ENCODE measurements at regions not wholly inside any gene's neighbourhood (a gene's known extent, or its start where the extent isn't known, plus 50 kb on each side); places are given as distances from the start of the nearest gene placed in this dataset.
A peak's percentile ranks its signal among the peaks of the same experiment; 100 is the strongest.

DNA sequence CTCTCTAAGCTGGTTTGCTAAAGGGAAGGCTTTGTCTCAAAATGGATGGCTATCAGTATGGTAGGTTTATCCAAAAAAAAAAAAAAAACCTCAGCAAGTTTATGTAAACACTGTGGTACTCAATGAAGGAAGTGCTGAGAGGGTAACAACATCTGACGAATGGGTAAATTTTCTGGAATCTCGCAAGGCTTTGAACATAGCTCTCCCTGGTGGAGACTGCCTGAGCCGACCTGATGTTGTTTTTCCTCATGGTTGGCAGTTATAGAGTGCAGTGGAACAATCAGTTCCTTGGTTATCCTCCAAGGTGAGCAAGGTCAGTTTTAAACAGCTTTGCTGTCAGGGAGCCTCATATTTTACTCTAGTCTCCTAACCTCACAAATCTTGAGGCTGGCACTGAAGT is 94.6 kb downstream of the ZPLD1 start:
- DNase-seq: no peak

DNA sequence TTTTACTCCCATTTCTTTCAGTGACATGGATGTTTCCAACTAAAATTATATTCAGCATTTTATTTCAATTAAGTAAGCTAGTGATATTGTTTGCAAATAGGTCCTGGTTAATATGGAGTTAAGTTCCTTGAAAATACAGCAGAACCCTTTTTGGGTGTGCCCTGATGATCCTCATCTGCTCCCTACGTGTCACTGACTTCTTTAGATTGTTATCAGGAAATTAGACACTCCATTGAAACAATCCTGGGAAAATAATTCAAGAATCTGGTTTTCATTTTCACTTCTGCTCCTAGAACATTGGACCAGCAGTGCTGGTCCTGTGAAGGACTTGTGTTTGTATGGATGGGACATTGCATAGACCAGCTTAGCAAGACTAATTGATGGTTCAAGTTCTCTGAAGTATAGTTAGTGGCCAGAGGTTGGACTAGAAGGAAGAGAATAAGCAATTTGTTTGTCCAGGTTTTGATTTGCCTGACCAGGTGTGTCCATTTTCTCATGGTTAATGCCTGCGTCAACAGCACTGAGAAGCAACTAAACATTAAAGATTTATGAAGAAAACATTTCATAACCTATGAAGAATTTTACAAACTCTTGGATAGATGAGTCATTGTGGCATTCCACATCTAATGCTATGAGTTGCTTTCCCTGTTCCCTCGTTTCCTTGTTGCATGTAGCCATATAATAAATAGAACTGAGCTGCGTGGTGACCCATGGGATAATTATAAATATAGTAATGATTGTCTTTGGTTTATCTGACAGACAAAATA is 95.8 kb downstream of the ZPLD1 start:
- no peak for DNase-seq

DNA sequence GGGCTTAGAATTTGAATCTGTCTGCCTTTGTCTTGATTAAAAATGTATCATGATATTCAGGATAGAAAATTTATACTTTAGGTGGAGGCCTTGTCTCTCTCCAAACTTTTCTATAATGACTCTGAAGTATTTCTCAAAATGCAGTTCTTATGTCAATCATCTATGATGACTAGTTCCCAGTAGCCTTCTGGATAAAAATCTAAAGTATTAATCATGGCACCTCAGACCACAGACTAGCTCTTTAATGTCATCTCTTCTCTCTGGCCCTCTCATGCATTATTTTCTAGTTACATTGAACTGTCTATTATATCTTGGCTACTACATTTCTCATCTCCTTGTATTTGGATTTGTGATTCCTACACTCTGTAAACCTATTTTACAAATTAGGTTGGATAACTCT is 96.9 kb downstream of the ZPLD1 start:
- no peak for DNase-seq

DNA sequence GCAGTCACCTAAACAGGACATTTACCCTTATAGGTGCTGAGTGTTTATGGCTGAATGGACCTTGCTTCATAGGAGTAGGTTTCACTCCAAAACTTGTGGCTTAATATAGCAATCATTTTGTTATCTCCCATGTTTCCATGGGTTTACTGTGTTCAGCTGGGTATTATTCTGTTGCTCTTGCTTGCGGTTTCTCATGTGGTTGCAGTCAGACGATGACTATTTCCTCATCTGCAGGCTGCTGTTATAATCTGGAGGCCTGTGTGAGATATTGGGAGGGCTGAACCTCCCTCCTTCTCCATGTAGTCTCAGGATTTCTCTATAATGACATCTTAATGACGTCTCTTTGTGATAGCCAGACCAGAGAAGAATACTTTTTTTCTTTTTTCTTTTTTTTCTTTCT is 98.1 kb downstream of the ZPLD1 start:
- no peak for DNase-seq

DNA sequence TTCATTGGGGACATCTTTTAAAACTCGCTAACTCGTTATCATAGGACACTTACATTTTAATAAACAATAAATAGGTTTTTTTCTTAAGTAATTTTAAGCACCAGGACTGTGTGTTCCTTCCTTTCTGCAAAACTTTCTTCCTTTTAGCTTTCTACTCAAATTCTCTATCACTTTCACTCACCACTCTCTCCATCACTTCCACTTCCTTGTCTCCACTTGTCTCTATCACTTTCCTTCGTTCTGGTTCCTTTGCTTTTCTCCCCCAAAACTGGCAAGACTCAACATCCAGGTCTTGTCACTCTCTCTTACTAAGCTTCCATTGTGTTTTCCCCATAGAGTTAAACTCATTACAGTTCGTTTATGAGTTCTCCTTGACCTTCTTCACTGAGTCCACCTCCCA is 99.0 kb downstream of the ZPLD1 start:
- no peak for DNase-seq

DNA sequence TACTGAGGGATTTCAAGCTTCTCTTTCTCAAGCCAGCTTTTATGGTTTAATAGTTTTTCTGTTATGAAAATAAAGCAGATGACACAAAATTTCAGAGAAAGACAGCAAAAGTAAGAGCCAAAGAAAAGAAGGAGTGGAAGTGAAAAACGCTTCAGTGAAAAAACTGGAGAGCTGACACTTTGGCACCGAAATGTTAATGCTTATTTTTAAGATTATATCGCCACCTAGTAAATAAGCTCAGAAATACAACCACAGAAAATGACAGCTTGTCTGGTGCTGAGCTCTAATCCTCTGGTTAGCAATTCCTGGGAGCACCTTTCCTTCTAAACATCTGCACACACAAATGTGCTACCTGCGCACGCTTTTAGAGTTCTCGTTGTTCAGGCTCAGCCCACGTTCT is 101.6 kb downstream of the ZPLD1 start:
- peak; percentile 44 for DNase-seq

DNA sequence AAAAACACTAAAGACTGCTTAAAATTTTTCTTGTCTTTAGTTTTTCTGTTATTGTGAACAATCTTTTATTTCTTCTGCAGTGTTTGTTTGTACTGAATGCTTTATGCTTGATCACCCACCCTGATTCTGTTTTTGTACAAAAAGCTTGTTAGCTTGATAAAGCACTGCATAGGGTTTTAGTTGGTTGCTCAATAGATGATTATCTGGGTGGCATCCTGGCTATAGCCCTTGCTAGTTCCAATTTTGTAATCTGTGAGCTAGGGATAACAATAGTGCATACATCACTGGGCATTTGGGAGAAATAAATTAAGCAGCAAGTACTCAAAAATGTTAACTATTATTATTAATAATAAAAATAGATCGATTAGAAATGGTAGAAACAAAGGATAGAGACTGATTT is 102.3 kb downstream of the ZPLD1 start:
- DNase-seq: no peak

DNA sequence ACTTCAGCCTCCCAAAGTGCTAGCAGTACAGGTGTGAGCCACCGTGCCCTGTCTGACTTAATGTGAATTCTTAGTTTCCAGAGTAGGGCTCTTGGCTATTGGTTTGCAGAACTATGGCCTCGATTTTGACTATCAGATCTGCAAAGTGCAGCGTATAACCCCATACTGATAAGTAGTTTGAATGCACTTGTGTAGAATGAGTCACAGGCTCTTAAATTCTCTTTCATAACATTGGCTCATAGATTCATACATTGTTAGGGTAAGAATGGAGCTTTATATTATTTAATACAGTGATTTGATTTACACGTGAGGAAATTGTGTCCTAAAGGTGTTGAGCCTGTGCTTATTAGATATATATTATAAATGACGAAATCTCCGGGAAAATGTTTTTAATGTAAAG is 109.9 kb downstream of the ZPLD1 start:
- DNase-seq: no peak

DNA sequence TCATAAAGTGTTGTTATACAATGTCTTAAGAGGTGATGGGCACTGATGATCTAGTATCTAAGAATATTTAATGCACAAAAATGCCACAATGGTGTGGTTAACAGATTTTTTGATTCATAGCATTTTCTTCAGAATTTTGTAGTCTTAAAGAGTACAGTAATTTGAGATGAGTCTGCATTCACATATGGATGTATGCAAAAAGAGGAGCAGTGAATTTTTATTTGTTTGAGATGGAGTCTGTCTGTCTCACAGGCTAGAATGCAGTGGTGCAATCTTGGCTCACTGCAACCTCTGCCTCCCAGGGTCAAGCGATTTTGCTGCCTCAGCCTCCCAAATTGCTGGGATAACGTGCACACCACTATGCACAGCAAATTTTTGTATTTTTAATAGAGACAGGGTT is 110.5 kb downstream of the ZPLD1 start:
- DNase-seq: no peak

DNA sequence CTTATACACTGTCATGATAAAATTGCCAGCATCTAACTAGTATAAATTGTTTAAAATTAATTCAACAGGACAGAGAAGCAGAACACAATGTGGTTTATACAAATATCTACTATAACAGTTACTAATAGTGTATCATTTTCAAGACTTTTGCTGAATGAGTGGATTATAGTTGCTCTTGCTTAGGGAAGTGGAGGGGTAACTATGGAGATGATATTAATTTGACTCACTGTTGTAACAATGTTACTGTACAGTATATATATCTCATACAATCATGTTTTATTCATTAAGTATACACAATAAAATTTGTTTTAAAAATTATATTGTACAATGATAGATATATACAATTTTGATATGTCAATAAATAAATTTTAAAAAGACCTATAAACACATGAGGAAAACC is 119.1 kb downstream of the ZPLD1 start:
- DNase-seq: no peak

DNA sequence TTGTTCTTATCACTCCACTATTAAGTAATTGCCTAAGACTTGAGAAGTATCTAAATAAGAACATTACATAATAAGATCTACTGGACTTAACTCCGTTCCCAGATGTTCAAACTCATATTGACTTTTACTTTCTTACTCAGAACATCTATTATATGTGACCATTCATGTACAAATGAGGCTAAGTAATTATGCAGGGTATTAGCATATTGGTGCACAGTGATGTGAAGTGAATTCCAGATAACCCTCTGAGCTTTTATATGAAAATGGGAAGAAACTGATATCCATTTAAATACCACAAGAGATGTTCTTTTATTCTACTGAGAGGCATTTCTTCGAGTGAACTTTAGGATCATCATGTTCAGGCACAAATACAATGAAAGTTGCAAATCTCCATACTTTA is 135.7 kb downstream of the ZPLD1 start:
- DNase-seq: no peak

DNA sequence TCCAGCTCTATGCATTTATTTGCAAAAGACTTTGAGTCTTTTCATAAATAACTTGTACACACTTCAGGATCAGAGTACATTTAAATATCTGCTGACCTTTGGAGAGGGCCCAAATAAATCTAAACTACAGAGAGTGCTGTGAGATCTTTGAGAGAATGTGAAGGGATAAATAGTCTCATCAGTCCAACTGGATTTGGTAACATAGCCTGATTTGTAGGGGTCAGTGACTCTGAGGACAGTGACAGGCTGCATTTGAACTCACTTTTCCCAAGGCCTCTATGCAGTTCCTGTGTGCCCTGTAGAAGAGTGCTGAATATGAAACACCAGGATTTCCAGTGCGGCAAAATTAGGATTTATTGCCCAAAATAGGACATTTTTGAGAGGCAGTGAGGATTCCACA is 136.2 kb downstream of the ZPLD1 start:
- no peak for DNase-seq

DNA sequence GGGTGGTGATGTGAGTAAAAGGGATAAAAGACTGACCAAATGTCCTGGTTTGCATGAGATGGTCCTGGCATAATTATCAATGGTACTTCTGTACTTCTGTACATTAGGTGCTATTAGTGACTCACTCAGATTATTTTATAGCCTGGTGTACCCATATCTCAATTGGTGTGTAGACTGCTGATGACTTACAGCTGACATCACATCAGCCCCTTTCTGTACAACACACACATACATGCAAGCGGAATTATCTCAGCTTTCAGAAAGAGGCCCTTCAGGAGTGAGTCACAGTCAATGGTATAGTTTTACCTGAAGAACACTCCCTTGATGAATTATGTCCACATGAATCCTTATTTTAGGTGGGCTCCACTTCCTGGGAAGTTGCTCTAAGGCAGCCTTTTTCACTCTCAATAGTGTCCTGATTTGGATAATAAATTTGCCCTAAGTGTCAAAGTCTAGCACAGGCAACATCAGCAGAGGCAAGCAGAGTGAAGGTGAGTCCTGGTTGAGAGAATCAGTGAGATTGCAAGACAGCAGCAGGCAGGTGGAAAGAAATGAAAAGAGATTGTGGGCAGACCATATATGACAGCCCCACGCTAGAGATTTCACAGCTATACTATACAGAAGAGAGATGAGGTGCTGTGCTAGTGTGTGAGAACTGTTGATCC is 137.0 kb downstream of the ZPLD1 start:
- no peak for DNase-seq

DNA sequence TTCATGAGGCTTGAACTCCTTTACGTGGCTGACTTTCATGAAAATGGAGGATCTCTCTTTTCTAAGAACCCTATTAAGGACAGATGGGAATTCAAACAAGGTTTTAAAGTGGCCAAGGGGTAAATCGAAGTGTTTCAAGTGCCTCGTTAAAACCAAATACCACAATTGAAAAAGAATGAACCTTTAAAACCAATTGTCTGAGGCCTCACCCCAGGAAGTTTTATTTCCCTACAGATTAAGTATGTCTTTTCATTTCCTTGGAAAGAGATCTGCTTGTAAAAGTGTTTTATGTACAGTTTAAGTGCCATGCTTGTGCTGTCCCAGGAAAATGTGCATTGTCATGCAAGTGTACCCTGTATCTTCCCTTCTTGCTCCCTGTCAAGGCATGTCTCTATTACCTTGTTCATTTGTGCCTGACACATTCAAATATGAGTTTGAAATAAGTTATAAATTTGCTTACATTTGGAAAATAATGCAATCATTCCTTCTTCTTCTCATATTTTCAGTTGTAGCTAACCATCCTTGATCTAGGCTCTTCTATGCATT is 138.7 kb downstream of the ZPLD1 start:
- no peak for DNase-seq

DNA sequence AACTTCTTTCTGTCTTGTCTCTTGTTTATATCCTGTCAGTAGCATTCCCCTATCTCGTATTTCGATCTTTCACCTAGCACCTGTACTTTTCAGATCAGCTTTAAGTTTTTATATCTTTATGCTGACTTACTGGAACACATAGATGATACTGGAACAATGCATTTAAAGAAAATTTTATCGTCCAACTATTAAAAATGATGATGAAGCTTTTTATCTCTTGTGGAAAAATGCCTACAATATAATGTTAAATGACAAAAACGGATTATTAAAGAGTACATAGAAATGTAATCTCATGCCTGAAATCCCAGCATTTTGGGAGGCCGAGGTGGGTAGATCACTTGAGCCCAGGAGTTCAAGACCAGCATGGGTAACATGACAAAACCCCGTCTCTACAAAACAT is 139.5 kb downstream of the ZPLD1 start:
- no peak for DNase-seq

DNA sequence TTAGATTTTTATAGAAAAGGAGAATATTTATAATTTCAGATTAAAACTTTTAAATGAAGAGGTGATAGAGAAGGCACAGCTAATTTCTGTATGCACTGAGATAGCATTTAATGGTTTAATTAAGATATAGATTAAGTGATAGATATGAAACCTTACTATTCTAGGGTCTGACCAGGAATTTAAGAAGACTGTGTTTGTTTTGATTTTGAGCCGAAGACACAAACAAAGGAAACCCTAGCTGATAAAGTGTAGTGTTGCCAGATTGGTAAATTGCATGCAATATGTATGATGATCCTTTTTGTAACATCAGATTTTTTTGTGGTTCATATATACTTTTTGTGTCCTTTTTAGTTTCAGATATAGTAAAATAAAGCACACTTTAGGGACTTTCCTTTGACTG is 141.8 kb downstream of the ZPLD1 start:
- DNase-seq: no peak

DNA sequence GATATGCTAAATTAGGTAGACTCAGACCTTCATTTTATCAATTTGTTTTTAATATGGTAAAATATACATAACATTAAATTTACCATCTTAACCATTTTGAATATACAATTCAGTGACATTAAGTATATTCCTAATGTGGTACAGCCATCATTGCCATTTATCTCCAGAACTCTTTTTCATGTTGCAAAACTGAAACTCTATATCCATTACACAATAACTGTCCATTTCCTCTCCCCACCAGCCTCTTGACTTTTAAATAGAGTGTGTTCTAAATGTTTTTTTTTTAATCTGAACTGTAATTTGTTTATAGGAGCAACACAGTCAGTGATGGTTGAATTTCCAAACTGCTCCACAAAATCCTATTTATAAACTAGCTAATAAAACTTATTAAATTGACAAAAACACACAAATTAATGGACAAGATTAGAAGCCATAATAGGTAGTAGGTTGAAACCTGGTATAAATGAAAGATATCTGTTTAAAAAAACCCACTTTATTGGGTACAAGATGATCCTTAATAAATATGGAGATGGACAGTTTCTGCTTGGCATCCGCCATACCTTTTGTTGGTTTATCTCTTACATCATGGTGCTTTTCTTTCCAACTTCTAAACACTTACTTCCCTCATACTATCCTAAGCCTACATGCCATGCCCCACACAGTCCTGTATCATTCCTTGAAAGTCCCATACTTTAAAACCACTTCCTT is 142.4 kb downstream of the ZPLD1 start:
- DNase-seq: no peak

DNA sequence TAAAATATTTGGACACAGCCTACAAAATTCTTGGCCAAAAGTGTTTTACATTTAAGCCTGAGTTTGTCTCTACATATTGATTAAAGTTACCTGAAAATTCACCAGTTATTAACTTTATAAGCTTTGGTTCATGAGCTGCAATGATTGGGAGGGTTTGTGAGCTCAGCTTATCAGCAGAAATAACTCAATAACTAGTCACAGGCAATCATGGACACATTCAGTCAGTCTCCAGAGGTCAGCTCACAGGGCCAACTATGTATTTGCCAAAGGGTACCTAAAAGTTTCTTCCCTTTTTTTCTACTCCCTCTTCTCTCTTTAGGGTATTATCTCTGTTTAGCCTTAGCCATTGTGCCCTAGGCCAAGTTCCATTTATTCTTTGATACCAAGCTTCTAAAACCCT is 145.9 kb downstream of the ZPLD1 start:
- DNase-seq: no peak

DNA sequence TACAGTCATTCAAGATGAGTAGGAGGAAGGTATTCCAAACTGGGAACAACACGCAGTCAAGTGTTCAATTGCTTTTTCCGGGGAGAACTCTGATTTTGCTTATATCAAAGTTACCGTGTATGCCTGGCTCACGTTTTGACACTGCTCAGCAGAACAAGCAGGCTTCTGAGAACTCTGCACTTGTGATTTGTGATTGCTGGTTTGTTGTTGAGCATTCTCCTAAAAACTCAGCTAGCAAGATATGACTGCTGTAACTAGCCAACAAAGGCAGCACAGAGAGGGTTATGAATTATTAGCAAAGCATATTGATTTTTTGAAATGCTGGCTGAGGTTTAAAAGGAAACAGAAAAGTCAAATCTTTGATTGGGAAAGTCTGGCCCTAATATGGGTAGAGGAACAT is 151.7 kb downstream of the ZPLD1 start:
- DNase-seq: no peak

DNA sequence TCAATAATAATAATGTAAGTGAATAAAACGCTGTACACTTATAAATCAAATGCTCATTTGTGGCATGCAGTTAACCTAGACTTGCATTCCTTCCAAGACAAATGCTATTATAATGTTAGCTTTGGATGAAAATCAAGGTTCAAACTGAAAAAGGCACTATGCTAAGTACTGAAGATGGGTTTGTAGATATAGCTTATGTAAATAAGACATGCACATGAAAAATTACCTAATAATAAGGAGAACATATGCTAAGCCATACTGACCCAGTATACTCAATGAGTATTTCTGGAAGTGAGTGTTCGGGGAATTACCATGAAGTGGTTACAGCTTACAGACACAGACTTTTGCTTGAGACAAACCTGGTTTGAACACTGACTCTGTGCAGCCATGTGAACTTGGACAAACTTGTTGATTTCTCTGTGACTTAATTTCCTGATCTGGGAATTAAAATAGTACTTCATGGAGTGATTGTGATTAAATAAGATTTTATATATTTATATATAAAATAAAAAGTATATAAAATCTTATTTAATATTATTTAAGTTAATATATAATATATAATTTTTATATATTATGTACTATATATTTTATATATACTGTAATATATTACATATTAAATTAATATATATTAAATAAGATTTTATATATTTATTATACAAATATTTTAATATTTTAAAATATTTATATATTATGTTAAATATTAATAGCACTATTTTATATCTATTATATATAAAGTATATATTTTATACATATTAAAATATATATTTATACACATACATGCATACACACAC is 159.2 kb downstream of the ZPLD1 start:
- DNase-seq: no peak

DNA sequence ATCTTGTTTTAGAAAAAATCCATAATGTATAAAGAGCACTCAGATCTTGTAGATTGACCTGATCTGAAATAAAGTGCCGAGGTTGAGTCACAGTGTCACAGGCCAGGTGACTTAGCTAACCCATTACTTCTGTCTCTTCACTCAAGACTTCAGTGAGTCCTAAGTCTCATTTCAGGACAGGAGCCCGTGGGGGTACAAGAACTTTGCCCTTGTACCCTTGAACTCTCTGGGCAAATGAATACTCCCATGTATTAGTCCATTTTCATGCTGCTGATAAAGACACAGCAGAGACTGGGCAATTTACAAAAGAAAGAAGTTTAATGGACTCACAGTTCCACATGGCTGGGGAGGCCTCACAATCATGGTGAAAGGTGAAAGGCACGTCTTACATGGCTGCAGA is 160.2 kb downstream of the ZPLD1 start:
- no peak for DNase-seq

DNA sequence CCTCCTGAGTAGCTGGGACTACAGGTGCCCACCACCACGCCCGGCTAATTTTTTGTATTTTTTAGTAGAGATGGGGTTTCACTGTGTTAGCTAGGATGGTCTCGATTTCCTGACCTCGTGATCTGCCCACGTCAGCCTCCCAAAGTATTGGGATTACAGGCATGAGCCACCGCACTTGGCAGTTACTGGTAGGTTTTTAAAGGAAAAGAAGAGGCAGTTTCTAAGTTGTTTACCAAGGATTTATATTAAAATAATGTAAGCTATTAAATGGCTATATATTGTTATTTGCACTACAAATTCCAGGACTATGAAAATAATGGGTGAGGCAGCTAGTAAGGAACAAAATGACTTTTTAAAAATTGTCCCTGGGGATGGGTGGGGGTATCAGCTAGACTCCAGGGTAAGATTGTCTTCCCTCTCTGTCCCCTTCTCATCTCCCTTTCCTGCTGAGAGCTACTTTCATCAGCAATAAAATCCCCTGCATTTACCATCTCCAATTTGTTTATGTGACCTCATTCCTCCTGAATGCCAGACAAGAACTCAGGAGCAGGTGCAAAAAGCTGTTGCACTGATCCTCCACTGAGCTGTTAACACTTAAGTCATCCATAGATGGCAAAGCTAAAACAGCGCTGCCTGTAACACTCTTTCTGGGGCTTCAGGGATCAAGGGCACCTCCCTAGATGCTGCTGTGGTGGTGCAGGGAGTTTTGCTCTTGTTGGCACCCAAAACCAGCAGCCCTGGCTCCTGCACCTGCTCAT is 165.2 kb downstream of the ZPLD1 start:
- no peak for DNase-seq
